ENCODE measurements at regions not wholly inside any gene's neighbourhood (a gene's known extent, or its start where the extent isn't known, plus 50 kb on each side); places are given as distances from the start of the nearest gene placed in this dataset.

DNA sequence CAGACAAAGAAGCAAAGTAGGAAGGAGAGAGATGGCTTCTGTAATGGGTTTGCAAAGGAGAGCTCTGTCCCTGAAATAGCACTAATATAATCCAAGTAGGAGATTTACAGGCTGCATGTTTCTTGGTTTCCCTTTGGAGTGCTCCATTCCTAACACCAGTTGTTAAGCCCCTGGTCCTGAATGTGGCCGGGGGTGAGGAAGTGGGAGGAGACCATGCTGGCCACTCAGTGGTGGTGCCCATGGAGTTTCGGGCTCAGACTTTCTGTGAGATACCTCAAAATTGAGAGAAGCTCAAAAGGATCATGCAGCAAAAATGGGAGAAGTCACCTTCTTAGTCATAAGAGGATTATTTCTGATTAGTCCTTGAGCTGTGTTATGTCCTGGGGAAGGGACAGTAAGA, 88.5 kb downstream of the DAD1 start:
- no peak overlapping the region for H4K8ac ChIP-seq (ENCODE audit: extremely low read depth, insufficient read depth, low read length)
- H3K9me3 ChIP-seq (ENCODE audit: insufficient read depth in 2 of 2, low read depth in 1 of 2, low read length in 1 of 2), result no peaks in the 10 kb centered on the region
- H3K4me2 ChIP-seq (ENCODE audit: insufficient read depth in 1 of 2, low read depth in 2 of 2, low read length in 2 of 2), result no peak overlapping the region
- no peak overlapping the region for H3K27ac ChIP-seq (ENCODE audit: low read depth, low read length)
- H3K14ac ChIP-seq (ENCODE audit: insufficient read length), result no peak overlapping the region
- H3K27me3 ChIP-seq (replicated peaks in 1 of 4; ENCODE audit: control insufficient read depth in 3 of 4, extremely low read depth in 1 of 4, insufficient read depth in 3 of 4, low read length in 3 of 4), result no peaks in the 10 kb centered on the region
- no peaks in the 10 kb centered on the region for H3K79me1 ChIP-seq (ENCODE audit: low read depth, low read length)
- ChIA-PET CTCF (ENCODE audit: partially characterized antibody) (interaction anchor here (0.7 to 2.3 kb wide), 3 partner anchors 13 to 56 kb away, joined by 3 to 7 read pairs (median 4); no protein-coding TSS in a partner anchor), POLR2A (ENCODE audit: partially characterized antibody) (no interaction called here)
- H3K9ac ChIP-seq (replicated peaks in 1 of 4; ENCODE audit: extremely low read depth in 1 of 4, low read depth in 3 of 4, low read length in 3 of 4), result no peak overlapping the region
- no peak overlapping the region for H2BK15ac ChIP-seq (ENCODE audit: low read length)
- H3K23me2 ChIP-seq (ENCODE audit: low read depth, low read length), result no peaks in the 10 kb centered on the region
- no peak overlapping the region for H3K56ac ChIP-seq (replicated peaks; ENCODE audit: insufficient read length, low read depth, low read length)
- no peaks in the 10 kb centered on the region for H4K20me1 ChIP-seq (replicated peaks in 1 of 2; ENCODE audit: control insufficient read depth in 1 of 2, insufficient read depth in 2 of 2, low read length in 2 of 2)
- whole genome bisulfite sequencing, 2 experiments (ENCODE audit: extremely low coverage in 1 of 2, insufficient coverage in 1 of 2, insufficient read length in 1 of 2, insufficient replicate concordance in 2 of 2, low coverage in 1 of 2, low lambda C conversion rate in 2 of 2, missing lambda C conversion rate in 1 of 2), result 87% methylated on average over 2 of the region's 2 CpGs; no CpG with 5 or more reads in 1 of the 2 experiments
- H3K79me2 ChIP-seq (ENCODE audit: control insufficient read depth in 1 of 2, insufficient read depth in 2 of 2, low read length in 2 of 2), result no peaks in the 10 kb centered on the region
- H2BK120ac ChIP-seq (replicated peaks; ENCODE audit: low read depth, low read length), result no peak overlapping the region
- no peak for TF ChIP-seq CHD2 (IDR thresholded peaks at IDR 0.05; ENCODE audit: low read length)
- no peak for TF ChIP-seq SIN3A (conservative IDR thresholded peaks at IDR 0.05 in 1 of 2, IDR thresholded peaks at IDR 0.05 in 1 of 2; ENCODE audit: low read depth in 1 of 2, low read length in 2 of 2)
- H2BK12ac ChIP-seq (ENCODE audit: low read depth, low read length), result no peak overlapping the region
- no peak overlapping the region for H2BK5ac ChIP-seq (ENCODE audit: low read depth, low read length)
- no peak overlapping the region for H3K18ac ChIP-seq (ENCODE audit: extremely low read depth, low read length)
- H3K4me3 ChIP-seq (ENCODE audit: extremely low read depth in 1 of 4, insufficient read depth in 2 of 4, low read depth in 3 of 4, low read length in 4 of 4), result no peak overlapping the region
- DNase-seq (ENCODE audit: low read depth in 1 of 2, low spot score in 2 of 2) (no peak), FAIRE-seq (no peak)
- H4K5ac ChIP-seq (ENCODE audit: insufficient read length, low read depth, low read length), result no peak overlapping the region
- H2BK20ac ChIP-seq (ENCODE audit: low read length), result no peak overlapping the region
- H2AK5ac ChIP-seq (ENCODE audit: low read depth, low read length), result no peak overlapping the region
- no peak overlapping the region for H3K4ac ChIP-seq (replicated peaks; ENCODE audit: insufficient read length, low read depth, low read length)
- H3K4me1 ChIP-seq (replicated peaks in 1 of 4; ENCODE audit: control insufficient read depth in 3 of 4, insufficient read depth in 4 of 4, low read length in 3 of 4), result no peaks in the 10 kb centered on the region; a peak in 1 of 7 replicates
- no peaks in the 10 kb centered on the region for H3K36me3 ChIP-seq (ENCODE audit: control insufficient read depth in 2 of 4, insufficient read depth in 4 of 4, low read length in 3 of 4)
- H3K23ac ChIP-seq (ENCODE audit: insufficient read length), result no peak overlapping the region
- H2AFZ ChIP-seq (ENCODE audit: low read length), result no peak overlapping the region
- no peak overlapping the region for H4K91ac ChIP-seq (replicated peaks; ENCODE audit: insufficient read length, low read length)
